ENCODE measurements at regions not wholly inside any gene's neighbourhood (a gene's known extent, or its start where the extent isn't known, plus 50 kb on each side); places are given as distances from the start of the nearest gene placed in this dataset.

DNA sequence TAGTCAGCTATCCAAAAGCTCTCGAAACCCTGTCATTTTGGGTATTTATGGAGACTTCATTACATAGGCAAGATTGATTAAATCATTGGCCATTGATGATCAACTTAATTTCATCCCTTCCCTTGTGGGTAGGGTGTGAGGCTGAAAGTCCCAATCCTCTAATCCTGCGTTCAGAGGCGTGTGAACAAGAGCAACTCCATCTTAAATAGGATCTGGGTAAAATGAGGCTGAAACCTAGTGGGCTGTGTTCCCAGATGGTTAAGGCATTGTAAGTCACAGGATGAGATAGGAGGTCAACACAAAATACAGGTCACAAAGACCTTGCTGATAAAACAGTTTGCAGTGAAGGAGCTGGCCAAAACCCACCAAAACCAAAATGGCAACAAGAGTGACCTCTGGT is 641.7 kb upstream of the GJE1 start:
- no peak overlapping the region for H2BK12ac ChIP-seq (ENCODE audit: low read length in 2 of 2)
- H3K4me3 ChIP-seq (ENCODE audit: insufficient read depth in 1 of 2, low read depth in 1 of 2, low read length in 2 of 2) = no peak overlapping the region
- H3K36me3 ChIP-seq (ENCODE audit: control insufficient read depth in 1 of 2, insufficient read depth in 2 of 2, low read depth in 1 of 2, low read length in 2 of 2) = no peaks in the 10 kb centered on the region
- H3K23ac ChIP-seq (ENCODE audit: low read length in 2 of 2) = no peak overlapping the region
- H2AFZ ChIP-seq (ENCODE audit: low read depth, low read length) = no peak overlapping the region
- DNase-seq = no peak
- H4K8ac ChIP-seq (ENCODE audit: low read length) = no peak overlapping the region
- H3K27me3 ChIP-seq (ENCODE audit: control insufficient read depth in 1 of 2, insufficient read depth in 1 of 2, low read length in 2 of 2) = no peaks in the 10 kb centered on the region
- H3K14ac ChIP-seq (ENCODE audit: low read length in 2 of 2) = no peak overlapping the region
- no peak overlapping the region for H3K9ac ChIP-seq (ENCODE audit: low read length)
- no peak overlapping the region for H4K91ac ChIP-seq (ENCODE audit: low read length)
- H2AK5ac ChIP-seq (ENCODE audit: low read length, severe bottlenecking) = no peak overlapping the region
- no peak overlapping the region for H3K27ac ChIP-seq (ENCODE audit: low read length, poor library complexity, severe bottlenecking)
- H2BK5ac ChIP-seq (ENCODE audit: low read depth, low read length, poor library complexity, severe bottlenecking) = no peak overlapping the region
- H3K4ac ChIP-seq (ENCODE audit: low read depth in 1 of 2, low read length in 2 of 2) = no peak overlapping the region
- no peaks in the 10 kb centered on the region for H3K79me1 ChIP-seq (replicated peaks; ENCODE audit: low read length, poor library complexity, severe bottlenecking)
- H2BK15ac ChIP-seq (ENCODE audit: low read depth, poor library complexity, severe bottlenecking) = no peak overlapping the region
- no peaks in the 10 kb centered on the region for H3K9me3 ChIP-seq (ENCODE audit: control insufficient read depth, low read length)
- no peak overlapping the region for H3K4me2 ChIP-seq (ENCODE audit: low read length, poor library complexity, severe bottlenecking)
- H2BK120ac ChIP-seq (ENCODE audit: low read depth, low read length) = no peak overlapping the region
- no peak overlapping the region for H3K18ac ChIP-seq (ENCODE audit: low read depth in 1 of 2, low read length in 2 of 2)
- whole genome bisulfite sequencing = 100% methylated on average over 2 of the region's 3 CpGs
- H3K4me1 ChIP-seq (ENCODE audit: control insufficient read depth, insufficient read depth, low read depth, low read length) = no peaks in the 10 kb centered on the region

DNA sequence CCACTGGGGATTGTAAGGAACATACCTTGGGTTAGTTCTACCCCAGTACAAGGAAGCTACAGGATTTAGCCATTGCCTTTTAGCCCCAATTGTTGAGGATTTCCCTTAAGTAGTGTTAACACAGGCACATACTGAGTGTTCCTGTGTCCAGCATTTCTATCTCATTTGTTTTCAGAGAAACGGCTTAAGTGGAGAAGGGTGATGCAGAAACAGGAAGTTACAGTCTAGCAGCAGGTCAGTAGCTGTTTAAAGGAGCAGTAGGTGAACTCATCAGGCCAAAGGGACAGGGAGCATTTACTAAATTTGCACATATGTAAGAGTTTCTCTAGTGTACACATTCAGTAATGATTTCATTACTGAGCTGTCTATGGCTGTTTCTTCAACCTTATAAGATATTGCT is 644.2 kb upstream of the GJE1 start:
- Histone ChIP-seq H2AFZ (ENCODE audit: low read depth, low read length) (no peak overlapping the region), H3K18ac (ENCODE audit: low read depth in 1 of 2, low read length in 2 of 2) (peak overlapping the region; percentile 4 to 69), H4K91ac (ENCODE audit: low read length) (no peak overlapping the region), H3K4me2 (ENCODE audit: low read length, poor library complexity, severe bottlenecking) (no peak overlapping the region), H3K14ac (ENCODE audit: low read length in 2 of 2) (no peak overlapping the region), H4K8ac (ENCODE audit: low read length) (peak overlapping the region; percentile 59), H3K4me3 (ENCODE audit: insufficient read depth in 1 of 2, low read depth in 1 of 2, low read length in 2 of 2) (no peak overlapping the region), H3K4me1 (ENCODE audit: control insufficient read depth, insufficient read depth, low read depth, low read length) (no peaks in the 10 kb centered on the region), H2AK5ac (ENCODE audit: low read length, severe bottlenecking) (no peak overlapping the region), H2BK12ac (ENCODE audit: low read length in 2 of 2) (no peak overlapping the region), H3K79me1 (replicated peaks; ENCODE audit: low read length, poor library complexity, severe bottlenecking) (no peaks in the 10 kb centered on the region), H3K9ac (ENCODE audit: low read length) (peak overlapping the region; percentile 14), H3K4ac (ENCODE audit: low read depth in 1 of 2, low read length in 2 of 2) (no peak overlapping the region), H3K27ac (ENCODE audit: low read length, poor library complexity, severe bottlenecking) (no peak overlapping the region), H2BK5ac (ENCODE audit: low read depth, low read length, poor library complexity, severe bottlenecking) (no peak overlapping the region), H3K36me3 (ENCODE audit: control insufficient read depth in 1 of 2, insufficient read depth in 2 of 2, low read depth in 1 of 2, low read length in 2 of 2) (no peaks in the 10 kb centered on the region), H3K27me3 (ENCODE audit: control insufficient read depth in 1 of 2, insufficient read depth in 1 of 2, low read length in 2 of 2) (no peaks in the 10 kb centered on the region), H2BK120ac (ENCODE audit: low read depth, low read length) (no peak overlapping the region), H3K9me3 (ENCODE audit: control insufficient read depth, low read length) (no peaks in the 10 kb centered on the region), H3K23ac (ENCODE audit: low read length in 2 of 2) (no peak overlapping the region), H2BK15ac (ENCODE audit: low read depth, poor library complexity, severe bottlenecking) (no peak overlapping the region)
- peak; percentile 48 for DNase-seq
- WGBS = 0% methylated on average over 1 of the region's 1 CpG

DNA sequence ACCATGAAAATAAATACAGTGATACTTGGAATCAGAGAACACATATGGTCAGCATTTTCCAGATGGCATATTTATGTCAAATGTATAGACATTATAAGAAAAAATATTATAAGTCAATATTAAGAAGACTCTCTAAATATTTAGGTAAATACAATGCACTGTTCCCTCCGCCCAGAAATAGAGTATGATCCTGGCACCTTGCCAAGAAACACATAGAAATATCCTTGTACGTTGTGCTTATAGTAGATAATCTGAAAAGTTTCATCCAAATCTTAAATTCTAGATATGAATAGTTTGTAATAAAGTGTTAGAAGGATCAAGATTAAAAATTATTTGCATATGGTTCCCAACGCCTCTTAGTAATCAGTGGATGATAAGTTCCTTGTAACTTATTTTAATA is 645.8 kb upstream of the GJE1 start:
- Histone ChIP-seq H3K27me3 (ENCODE audit: control insufficient read depth in 1 of 2, insufficient read depth in 1 of 2, low read length in 2 of 2) (no peaks in the 10 kb centered on the region), H3K9ac (ENCODE audit: low read length) (no peak overlapping the region), H3K23ac (ENCODE audit: low read length in 2 of 2) (no peak overlapping the region), H3K14ac (ENCODE audit: low read length in 2 of 2) (no peak overlapping the region), H4K8ac (ENCODE audit: low read length) (no peak overlapping the region), H2AFZ (ENCODE audit: low read depth, low read length) (no peak overlapping the region), H2BK12ac (ENCODE audit: low read length in 2 of 2) (no peak overlapping the region), H2AK5ac (ENCODE audit: low read length, severe bottlenecking) (no peak overlapping the region), H3K18ac (ENCODE audit: low read depth in 1 of 2, low read length in 2 of 2) (no peak overlapping the region), H3K4me3 (ENCODE audit: insufficient read depth in 1 of 2, low read depth in 1 of 2, low read length in 2 of 2) (no peak overlapping the region), H2BK15ac (ENCODE audit: low read depth, poor library complexity, severe bottlenecking) (no peak overlapping the region), H3K4ac (ENCODE audit: low read depth in 1 of 2, low read length in 2 of 2) (no peak overlapping the region), H3K79me1 (replicated peaks; ENCODE audit: low read length, poor library complexity, severe bottlenecking) (no peaks in the 10 kb centered on the region), H3K9me3 (ENCODE audit: control insufficient read depth, low read length) (no peaks in the 10 kb centered on the region), H3K4me1 (ENCODE audit: control insufficient read depth, insufficient read depth, low read depth, low read length) (peaks cover 1% of the 10 kb centered on the region), H3K4me2 (ENCODE audit: low read length, poor library complexity, severe bottlenecking) (no peak overlapping the region), H3K27ac (ENCODE audit: low read length, poor library complexity, severe bottlenecking) (no peak overlapping the region), H4K91ac (ENCODE audit: low read length) (no peak overlapping the region), H2BK5ac (ENCODE audit: low read depth, low read length, poor library complexity, severe bottlenecking) (no peak overlapping the region), H3K36me3 (ENCODE audit: control insufficient read depth in 1 of 2, insufficient read depth in 2 of 2, low read depth in 1 of 2, low read length in 2 of 2) (no peaks in the 10 kb centered on the region), H2BK120ac (ENCODE audit: low read depth, low read length) (no peak overlapping the region)
- no CpG with 5 or more reads among the region's 3 CpGs for WGBS
- DNase-seq = no peak

DNA sequence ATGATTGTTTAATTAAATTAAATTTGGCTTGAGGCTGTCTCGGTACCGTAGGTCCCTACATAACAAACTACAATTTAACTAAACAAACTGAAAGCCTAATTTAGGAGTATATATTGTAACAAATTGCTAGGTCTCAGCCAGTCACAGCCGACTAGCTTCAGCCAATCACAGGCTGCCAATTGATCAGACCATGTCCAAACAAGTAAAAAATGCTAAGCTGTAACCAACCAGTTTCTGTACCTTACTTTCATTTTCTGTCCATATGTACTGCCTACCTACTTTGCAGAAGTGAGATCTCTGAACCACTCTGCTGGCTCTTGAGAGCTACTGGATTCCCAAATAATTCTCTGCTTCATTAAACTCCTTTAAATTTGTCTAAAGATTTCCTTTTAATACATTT is 648.0 kb upstream of the GJE1 start:
- H2BK120ac ChIP-seq (ENCODE audit: low read depth, low read length) = no peak overlapping the region
- H2BK12ac ChIP-seq (ENCODE audit: low read length in 2 of 2) = peak overlapping the region; percentile 42 to 77
- no peak overlapping the region for H4K8ac ChIP-seq (ENCODE audit: low read length)
- H3K4me2 ChIP-seq (ENCODE audit: low read length, poor library complexity, severe bottlenecking) = no peak overlapping the region
- H2AFZ ChIP-seq (ENCODE audit: low read depth, low read length) = peak overlapping the region; percentile 39
- H3K4me3 ChIP-seq (ENCODE audit: insufficient read depth in 1 of 2, low read depth in 1 of 2, low read length in 2 of 2) = no peak overlapping the region
- peak overlapping the region; percentile 85 for H2AK5ac ChIP-seq (ENCODE audit: low read length, severe bottlenecking)
- no peaks in the 10 kb centered on the region for H3K79me1 ChIP-seq (replicated peaks; ENCODE audit: low read length, poor library complexity, severe bottlenecking)
- DNase-seq = peak; percentile 19
- peak overlapping the region; percentile 43 to 73 for H3K18ac ChIP-seq (ENCODE audit: low read depth in 1 of 2, low read length in 2 of 2)
- peak overlapping the region; percentile 90 for H3K27ac ChIP-seq (ENCODE audit: low read length, poor library complexity, severe bottlenecking)
- no peak overlapping the region for H3K23ac ChIP-seq (ENCODE audit: low read length in 2 of 2)
- H3K9ac ChIP-seq (ENCODE audit: low read length) = peak overlapping the region; percentile 90
- no peak overlapping the region for H4K91ac ChIP-seq (ENCODE audit: low read length)
- WGBS = 99% methylated on average over 3 of the region's 3 CpGs
- peak overlapping the region in 1 of 2 experiments; percentile 51 for H3K4ac ChIP-seq (ENCODE audit: low read depth in 1 of 2, low read length in 2 of 2)
- H3K9me3 ChIP-seq (ENCODE audit: control insufficient read depth, low read length) = no peaks in the 10 kb centered on the region
- peaks cover 1% of the 10 kb centered on the region for H3K4me1 ChIP-seq (ENCODE audit: control insufficient read depth, insufficient read depth, low read depth, low read length)
- H3K27me3 ChIP-seq (ENCODE audit: control insufficient read depth in 1 of 2, insufficient read depth in 1 of 2, low read length in 2 of 2) = no peaks in the 10 kb centered on the region
- no peaks in the 10 kb centered on the region for H3K36me3 ChIP-seq (ENCODE audit: control insufficient read depth in 1 of 2, insufficient read depth in 2 of 2, low read depth in 1 of 2, low read length in 2 of 2)
- no peak overlapping the region for H2BK15ac ChIP-seq (ENCODE audit: low read depth, poor library complexity, severe bottlenecking)
- H2BK5ac ChIP-seq (ENCODE audit: low read depth, low read length, poor library complexity, severe bottlenecking) = no peak overlapping the region
- H3K14ac ChIP-seq (ENCODE audit: low read length in 2 of 2) = no peak overlapping the region
